Fibroblast of peridontal ligament (primary cell): ENCODE measurements at regions not wholly inside any gene's neighbourhood (a gene's known extent, or its start where the extent isn't known, plus 50 kb on each side); places are given as distances from the start of the nearest gene placed in this dataset.

Source experiments
- DNase-seq: peaks from one replicate; pipeline ENCODE4 v3.0.0-alpha.2; 2010; ENCODE audit errors: extremely low read depth

- peak; percentile 69 for DNase-seq
These were observed 56.1 kb downstream of the BTG1 start for GRCh38 chr12:92089559-92089958.

GRCh38 chr12:92088805-92089204 lies 56.8 kb downstream of the BTG1 start:
- DNase-seq: no peak

- no peak for DNase-seq
These were observed 60.0 kb downstream of the BTG1 start for GRCh38 chr12:92085736-92086040.

- DNase-seq: no peak
These were observed 60.5 kb downstream of the BTG1 start for GRCh38 chr12:92085040-92085735.

GRCh38 chr12:92080911-92081285 lies 64.7 kb downstream of the BTG1 start:
- DNase-seq: no peak

GRCh38 chr12:92079054-92079385 lies 66.6 kb downstream of the BTG1 start:
- DNase-seq: peak; percentile 80

GRCh38 chr12:92078167-92079053 lies 67.2 kb downstream of the BTG1 start:
- DNase-seq: peak; percentile 100

- no peak for DNase-seq
These were observed 68.1 kb downstream of the BTG1 start for GRCh38 chr12:92077530-92077929.

- DNase-seq: no peak
These were observed 69.5 kb downstream of the BTG1 start for GRCh38 chr12:92076101-92076500.

- DNase-seq: peak; percentile 71
These were observed 70.2 kb downstream of the BTG1 start for GRCh38 chr12:92075425-92075914.

GRCh38 chr12:92074889-92075288 lies 70.8 kb downstream of the BTG1 start:
- DNase-seq: no peak

- no peak for DNase-seq
These were observed 72.6 kb downstream of the BTG1 start for GRCh38 chr12:92073094-92073493.

GRCh38 chr12:92072112-92072511 lies 73.5 kb downstream of the BTG1 start:
- no peak for DNase-seq

GRCh38 chr12:92070864-92071445 lies 74.7 kb downstream of the BTG1 start:
- no peak for DNase-seq

- DNase-seq: no peak
These were observed 75.4 kb downstream of the BTG1 start for GRCh38 chr12:92070054-92070863.

- DNase-seq: no peak
These were observed 77.2 kb downstream of the BTG1 start for GRCh38 chr12:92068459-92068858.

- DNase-seq: no peak
These were observed 80.0 kb downstream of the BTG1 start for GRCh38 chr12:92065639-92066038.

- DNase-seq: no peak
These were observed 80.6 kb downstream of the BTG1 start for GRCh38 chr12:92065018-92065499.

- DNase-seq: no peak
These were observed 81.2 kb downstream of the BTG1 start for GRCh38 chr12:92064422-92064821.

- DNase-seq: no peak
These were observed 82.0 kb downstream of the BTG1 start for GRCh38 chr12:92063641-92064040.

GRCh38 chr12:92062539-92063493 lies 82.8 kb downstream of the BTG1 start:
- no peak for DNase-seq
